ENCODE measurements at regions not wholly inside any gene's neighbourhood (a gene's known extent, or its start where the extent isn't known, plus 50 kb on each side); places are given as distances from the start of the nearest gene placed in this dataset.

- Histone ChIP-seq H3K79me2 (ENCODE audit: insufficient read depth, low read length) (no peaks in the 10 kb centered on the region), H3K9ac (ENCODE audit: low read depth, low read length, poor library complexity, severe bottlenecking) (no peak overlapping the region), H3F3A (ENCODE audit: low read depth) (no peaks in the 10 kb centered on the region), H3K4me2 (ENCODE audit: low read depth, low read length, poor library complexity, severe bottlenecking) (no peak overlapping the region), H3K4me1 (ENCODE audit: insufficient read depth, low read length, poor library complexity, severe bottlenecking) (peaks cover 46% of the 10 kb centered on the region), H3K4me3 (ENCODE audit: low read length, poor library complexity, severe bottlenecking) (no peak overlapping the region), H3K27me3 (ENCODE audit: insufficient read depth, low read length, poor library complexity, severe bottlenecking) (no peaks in the 10 kb centered on the region), H4K20me1 (ENCODE audit: insufficient read depth, low read length, poor library complexity, severe bottlenecking) (no peaks in the 10 kb centered on the region), H2AFZ (ENCODE audit: low read length) (no peak overlapping the region), H3K9me2 (replicated peaks; ENCODE audit: low read depth, low read length) (no peaks in the 10 kb centered on the region), H3K36me3 (ENCODE audit: insufficient read depth, low read length) (no peaks in the 10 kb centered on the region), H3K9me3 (ENCODE audit: insufficient read depth, low read depth, low read length) (no peaks in the 10 kb centered on the region)
- no peak for TF ChIP-seq EZH2phosphoT487 (IDR thresholded peaks at IDR 0.05; ENCODE audit: borderline replicate concordance)
- TF ChIP-seq, protein P1, sequence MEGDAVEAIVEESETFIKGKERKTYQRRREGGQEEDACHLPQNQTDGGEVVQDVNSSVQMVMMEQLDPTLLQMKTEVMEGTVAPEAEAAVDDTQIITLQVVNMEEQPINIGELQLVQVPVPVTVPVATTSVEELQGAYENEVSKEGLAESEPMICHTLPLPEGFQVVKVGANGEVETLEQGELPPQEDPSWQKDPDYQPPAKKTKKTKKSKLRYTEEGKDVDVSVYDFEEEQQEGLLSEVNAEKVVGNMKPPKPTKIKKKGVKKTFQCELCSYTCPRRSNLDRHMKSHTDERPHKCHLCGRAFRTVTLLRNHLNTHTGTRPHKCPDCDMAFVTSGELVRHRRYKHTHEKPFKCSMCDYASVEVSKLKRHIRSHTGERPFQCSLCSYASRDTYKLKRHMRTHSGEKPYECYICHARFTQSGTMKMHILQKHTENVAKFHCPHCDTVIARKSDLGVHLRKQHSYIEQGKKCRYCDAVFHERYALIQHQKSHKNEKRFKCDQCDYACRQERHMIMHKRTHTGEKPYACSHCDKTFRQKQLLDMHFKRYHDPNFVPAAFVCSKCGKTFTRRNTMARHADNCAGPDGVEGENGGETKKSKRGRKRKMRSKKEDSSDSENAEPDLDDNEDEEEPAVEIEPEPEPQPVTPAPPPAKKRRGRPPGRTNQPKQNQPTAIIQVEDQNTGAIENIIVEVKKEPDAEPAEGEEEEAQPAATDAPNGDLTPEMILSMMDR (conservative IDR thresholded peaks at IDR 0.05; ENCODE audit: low read length) = no peak
Measured at GRCh38 chr10:47112612-47113011, 187.4 kb upstream of the GDF10 start.

GRCh38 chr10:47113907-47114500, 186.0 kb upstream of the GDF10 start:
- Histone ChIP-seq H3K4me2 (ENCODE audit: low read depth, low read length, poor library complexity, severe bottlenecking) (no peak overlapping the region), H3K27me3 (ENCODE audit: insufficient read depth, low read length, poor library complexity, severe bottlenecking) (no peaks in the 10 kb centered on the region), H3K9ac (ENCODE audit: low read depth, low read length, poor library complexity, severe bottlenecking) (no peak overlapping the region), H4K20me1 (ENCODE audit: insufficient read depth, low read length, poor library complexity, severe bottlenecking) (no peaks in the 10 kb centered on the region), H3K9me2 (replicated peaks; ENCODE audit: low read depth, low read length) (no peaks in the 10 kb centered on the region), H2AFZ (ENCODE audit: low read length) (no peak overlapping the region), H3K9me3 (ENCODE audit: insufficient read depth, low read depth, low read length) (no peaks in the 10 kb centered on the region), H3F3A (ENCODE audit: low read depth) (no peaks in the 10 kb centered on the region), H3K4me1 (ENCODE audit: insufficient read depth, low read length, poor library complexity, severe bottlenecking) (peaks cover 32% of the 10 kb centered on the region), H3K36me3 (ENCODE audit: insufficient read depth, low read length) (no peaks in the 10 kb centered on the region), H3K4me3 (ENCODE audit: low read length, poor library complexity, severe bottlenecking) (no peak overlapping the region), H3K79me2 (ENCODE audit: insufficient read depth, low read length) (no peaks in the 10 kb centered on the region)
- TF ChIP-seq EZH2phosphoT487 (IDR thresholded peaks at IDR 0.05; ENCODE audit: borderline replicate concordance) = no peak
- TF ChIP-seq, protein P1 (conservative IDR thresholded peaks at IDR 0.05; ENCODE audit: low read length) = no peak

GRCh38 chr10:47114680-47115186, 185.3 kb upstream of the GDF10 start:
- Histone ChIP-seq H3K4me3 (ENCODE audit: low read length, poor library complexity, severe bottlenecking) (no peak overlapping the region), H3K27me3 (ENCODE audit: insufficient read depth, low read length, poor library complexity, severe bottlenecking) (no peaks in the 10 kb centered on the region), H3K4me1 (ENCODE audit: insufficient read depth, low read length, poor library complexity, severe bottlenecking) (peaks cover 25% of the 10 kb centered on the region), H3K79me2 (ENCODE audit: insufficient read depth, low read length) (no peaks in the 10 kb centered on the region), H3K36me3 (ENCODE audit: insufficient read depth, low read length) (no peaks in the 10 kb centered on the region), H3F3A (ENCODE audit: low read depth) (no peaks in the 10 kb centered on the region), H3K9ac (ENCODE audit: low read depth, low read length, poor library complexity, severe bottlenecking) (no peak overlapping the region), H3K9me3 (ENCODE audit: insufficient read depth, low read depth, low read length) (no peaks in the 10 kb centered on the region), H3K4me2 (ENCODE audit: low read depth, low read length, poor library complexity, severe bottlenecking) (no peak overlapping the region), H2AFZ (ENCODE audit: low read length) (no peak overlapping the region), H3K9me2 (replicated peaks; ENCODE audit: low read depth, low read length) (no peaks in the 10 kb centered on the region), H4K20me1 (ENCODE audit: insufficient read depth, low read length, poor library complexity, severe bottlenecking) (no peaks in the 10 kb centered on the region)
- TF ChIP-seq EZH2phosphoT487 (IDR thresholded peaks at IDR 0.05; ENCODE audit: borderline replicate concordance) = no peak
- TF ChIP-seq, protein P1 (conservative IDR thresholded peaks at IDR 0.05; ENCODE audit: low read length) = no peak

All from Loucy (cell line).